Vagina (tissue), 2 donors: ENCODE measurements at regions not wholly inside any gene's neighbourhood (a gene's known extent, or its start where the extent isn't known, plus 50 kb on each side); places are given as distances from the start of the nearest gene placed in this dataset.

Experiments
- CTCF ChIP-seq, 3 experiments: fragments of 450-650 bp in 2 of 3; fragments of 200-600 bp in 1 of 3; sonication (generic) in 1 of 3; IDR thresholded peaks; one replicate each; pipeline ENCODE4 v1.5.1; 2017 to 2019; ENCODE audit warnings: antibody characterized with exemption in 3 of 3, mild to moderate bottlenecking in 2 of 3, moderate library complexity in 2 of 3
- POLR2A ChIP-seq, 2 donors: fragments of 450-650 bp; IDR thresholded peaks; one replicate each; pipeline ENCODE4 v1.6.1; 2017; ENCODE audit warnings: antibody characterized with exemption in 2 of 2, mild to moderate bottlenecking in 2 of 2, moderate library complexity in 2 of 2

- TF ChIP-seq CTCF (IDR thresholded peaks at IDR 0.05) (no peak), POLR2A (IDR thresholded peaks at IDR 0.05) (no peak)
Measured at GRCh38 chr6:170116636-170117035, 174.2 kb downstream of the DLL1 start.
